HepG2 (cell line): ENCODE measurements at regions not wholly inside any gene's neighbourhood (a gene's known extent, or its start where the extent isn't known, plus 50 kb on each side); places are given as distances from the start of the nearest gene placed in this dataset.

ENCODE experiments used
- ATAC-seq: fragments of 200-7000 bp; cut with Tn5 transposase; 3 replicates; pipeline ENCODE4 v1.9.1; 2020; ENCODE audit warnings: mild to moderate bottlenecking, moderate library complexity
- BruUV-seq: library from RNA; stranded (reverse); fragments of 400-500 nt; replicated peaks from 2 replicates; lab custom pipeline; 2021; lab: Mats Ljungman, UMichigan
- CTCF ChIA-PET: fragments of 300-600 bp; formaldehyde crosslinking; extraction: SDS; loops from one replicate; lab custom pipeline; 2021; ENCODE audit warnings: low total read pairs, inconsistent platforms, low intra/inter-chr PET ratio; lab: Yijun Ruan, JAX
- POLR2A ChIA-PET: fragments of 350-600 bp; sonication (Branson Sonifier 250); formaldehyde crosslinking; loops from one replicate; lab custom pipeline; 2020; ENCODE audit warnings: antibody characterized with exemption, inconsistent platforms; lab: Yijun Ruan, JAX
- DNase-seq: peaks from one replicate; pipeline ENCODE4 v3.0.0-alpha.2; 2015; ENCODE audit warnings: low spot score
- FAIRE-seq: peaks from 3 replicates; lab custom pipeline; 2011; peaks lifted over from hg19 to GRCh38; lab: Jason Lieb, UNC
- H2AFZ ChIP-seq: one replicate; pipeline ENCODE4 v1.6.1; 2011; ENCODE audit warnings: low read length, inconsistent platforms
- H3K27ac ChIP-seq: fragments of 300-600 bp; 3 replicates; pipeline ENCODE4 v1.8.0; 2011; ENCODE audit warnings: mixed run types, mild to moderate bottlenecking, mixed read lengths, low read length, inconsistent platforms; ENCODE audit not compliant: insufficient read depth; ENCODE audit errors: extremely low read length
- H3K27me3 ChIP-seq, 2 experiments: fragments of 200-600 bp in 1 of 2; 2 replicates in 1 of 2; 3 replicates in 1 of 2; pipeline versions ENCODE4 v1.6.0 to v1.8.0; 2011; ENCODE audit warnings: low read length in 2 of 2, mild to moderate bottlenecking in 2 of 2, moderate library complexity in 2 of 2, inconsistent platforms in 1 of 2; ENCODE audit not compliant: insufficient read depth in 2 of 2, control insufficient read depth in 1 of 2
- H3K36me3 ChIP-seq, 2 experiments: fragments of 200-600 bp in 1 of 2; replicated peaks in 1 of 2; 2 replicates in 1 of 2; 3 replicates in 1 of 2; pipeline versions ENCODE4 v1.5.1 to v1.8.0; 2011; ENCODE audit warnings: low read length in 2 of 2, inconsistent platforms in 1 of 2; ENCODE audit not compliant: insufficient read depth in 2 of 2, control insufficient read depth in 1 of 2
- H3K4me1 ChIP-seq: 2 replicates; pipeline ENCODE4 v1.5.1; 2012; ENCODE audit warnings: low read length, inconsistent platforms; ENCODE audit not compliant: insufficient read depth
- H3K4me2 ChIP-seq: 2 replicates; pipeline ENCODE4 v1.6.0; 2011; ENCODE audit warnings: low read depth, low read length, inconsistent platforms
- H3K4me3 ChIP-seq, 3 experiments: fragments of 200-600 bp in 1 of 3; sonication (generic), shearing (Covaris generic) in 1 of 3; replicated peaks in 1 of 3; 2 replicates each; pipeline ENCODE4 v1.5.1; 2011 to 2016; ENCODE audit warnings: low read length in 3 of 3, inconsistent platforms in 2 of 3, low read depth in 2 of 3, mild to moderate bottlenecking in 2 of 3, control low read depth in 1 of 3, mixed read lengths in 1 of 3; ENCODE audit not compliant: insufficient read depth in 1 of 3
- H3K79me2 ChIP-seq: one replicate; pipeline ENCODE4 v1.6.1; 2011; ENCODE audit warnings: low read length, inconsistent platforms; ENCODE audit not compliant: insufficient read depth
- H3K9ac ChIP-seq: 2 replicates; pipeline ENCODE4 v1.6.0; 2011; ENCODE audit warnings: mild to moderate bottlenecking, low read depth, low read length, inconsistent platforms; ENCODE audit not compliant: insufficient read depth
- H3K9me3 ChIP-seq: 2 replicates; pipeline ENCODE4 v1.5.1; 2012; ENCODE audit warnings: mild to moderate bottlenecking, low read length
- H4K20me1 ChIP-seq: 2 replicates; pipeline ENCODE4 v1.6.0; 2011; ENCODE audit warnings: inconsistent platforms, mild to moderate bottlenecking, low read length, moderate library complexity; ENCODE audit not compliant: insufficient read depth
- HNF4A ChIP-seq: sonication (generic); formaldehyde crosslinking; IDR thresholded peaks from 2 replicates; pipeline ENCODE4 v1.4.0; 2020; ENCODE audit warnings: missing genetic modification reagents
- MBNL3 ChIP-seq: fragments of 250-450 bp; sonication (Bioruptor Pico); conservative IDR thresholded peaks from 2 replicates; pipeline ENCODE4 v1.8.0; 2022; ENCODE audit warnings: mild to moderate bottlenecking, inconsistent platforms
- MED8 ChIP-seq: sonication (generic); formaldehyde crosslinking; IDR thresholded peaks from 2 replicates; pipeline ENCODE4 v1.8.1; 2023; ENCODE audit warnings: mild to moderate bottlenecking, missing genetic modification reagents; ENCODE audit not compliant: insufficient replicate concordance
- TBL1XR1 ChIP-seq: fragments of 150-350 bp; IDR thresholded peaks from 2 replicates; pipeline ENCODE4 v1.6.1; 2014; ENCODE audit warnings: borderline replicate concordance, low read length; ENCODE audit not compliant: partially characterized antibody
- TEAD3 ChIP-seq: optimal IDR thresholded peaks from 2 replicates; pipeline ENCODE3; 2016; ENCODE audit warnings: borderline replicate concordance
- ZNF749 ChIP-seq: sonication (generic); formaldehyde crosslinking; IDR thresholded peaks from 2 replicates; pipeline ENCODE4 v1.8.0; 2022; ENCODE audit warnings: mild to moderate bottlenecking, missing genetic modification reagents, moderate library complexity, borderline replicate concordance
- WGBS: methylation state at CpG from one replicate; pipeline ENCODE4 v1.1.6; 2017; ENCODE audit warnings: low lambda C conversion rate; 5-methylcytosine and 5-hydroxymethylcytosine counted together
- in situ Hi-C: cut with HindIII; loops from 2 replicates; pipeline ENCODE4 v1.10.0; 2017; ENCODE audit warnings: low pct_unique_long_range_greater_than_20kb; ENCODE audit not compliant: extremely low pct_ligation_motif_present
- intact Hi-C: fragments of 100-400 bp; cut with micrococcal nuclease; formaldehyde crosslinking; loops from one replicate; pipeline ENCODE4 v1.10.0; 2022; ENCODE audit not compliant: unreplicated experiment
- TF ChIP-seq, protein P1 (sequence below): sonication (generic); formaldehyde crosslinking; IDR thresholded peaks from 2 replicates; pipeline ENCODE4 v1.4.0; 2020; ENCODE audit warnings: low read depth, mild to moderate bottlenecking, missing genetic modification reagents

DNA sequence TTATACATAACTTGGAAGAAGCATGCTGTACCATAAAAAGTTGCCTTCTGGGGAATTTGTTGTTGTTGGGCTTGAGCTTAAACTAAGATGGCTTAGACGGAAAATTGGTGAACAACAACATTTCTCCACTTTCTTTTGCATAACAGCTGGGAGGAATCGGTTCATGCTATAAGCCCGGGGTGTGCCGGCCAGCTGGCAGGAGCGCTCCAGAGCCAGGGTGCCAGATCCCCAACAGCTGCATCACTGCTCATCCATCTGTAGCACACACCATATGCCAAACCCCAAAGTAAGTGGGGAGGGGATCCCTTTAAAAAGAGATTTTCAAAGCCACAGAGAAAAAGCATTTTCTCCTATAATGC is 419.5 kb upstream of the ARGLU1 start:
- Histone ChIP-seq H3K36me3 (no peaks in the 10 kb centered on the region), H3K4me3 (no peak overlapping the region), H3K27ac (no peak overlapping the region), H2AFZ (no peak overlapping the region), H4K20me1 (no peaks in the 10 kb centered on the region), H3K4me2 (no peak overlapping the region), H3K9me3 (peaks cover 17% of the 10 kb centered on the region; the same call in 1 of the 2 replicates), H3K9ac (no peak overlapping the region), H3K79me2 (no peaks in the 10 kb centered on the region), H3K27me3 (no peaks in the 10 kb centered on the region), H3K4me1 (no peaks in the 10 kb centered on the region)
- ChIA-PET POLR2A (no interaction called here), CTCF (no interaction called here)
- 80% methylated on average over 5 of the region's 5 CpGs for WGBS
- ATAC-seq (no peak), FAIRE-seq (no peak), DNase-seq (no peak)
- TF ChIP-seq ZNF749 (CRISPR knock-in tag), result no peak
- intact Hi-C loops, result no loop called here
- in situ Hi-C loops, result no loop called here
- no TSS peak for BruUV-seq

DNA sequence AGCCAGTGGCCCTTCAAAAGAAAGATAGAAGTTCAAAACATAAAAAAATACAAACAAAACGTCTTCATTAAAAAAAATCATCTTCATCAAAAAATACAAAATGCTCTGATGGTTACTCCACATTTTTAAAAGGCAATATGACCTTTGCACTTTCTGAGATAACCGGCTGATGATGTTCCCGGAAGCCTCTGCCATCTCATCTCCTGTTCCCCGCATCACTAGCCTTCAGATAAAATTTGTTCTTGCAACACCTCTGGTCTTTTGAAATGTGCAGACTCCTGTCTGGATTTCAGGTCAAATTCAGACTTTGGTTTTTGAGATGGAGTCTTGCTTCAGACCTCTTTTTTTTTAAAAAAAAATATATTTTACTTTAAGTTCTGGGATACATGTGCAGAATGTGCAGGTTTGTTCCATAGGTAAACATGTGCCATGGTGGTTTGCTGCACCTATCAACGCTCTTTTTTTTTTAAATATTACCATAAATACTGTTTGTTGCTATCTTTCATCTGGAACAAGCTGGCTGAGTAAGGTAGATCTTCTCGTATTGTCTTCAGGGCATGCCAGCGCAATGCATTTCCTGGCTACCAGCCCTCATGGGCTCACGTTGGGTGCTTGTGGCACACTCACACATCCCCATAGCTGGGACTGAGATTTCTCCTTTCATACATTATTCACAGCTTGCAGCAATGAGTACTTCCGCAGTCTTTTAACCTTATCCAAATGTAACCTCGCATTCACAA is 418.9 kb upstream of the ARGLU1 start:
- Histone ChIP-seq H3K4me3 (no peak overlapping the region), H3K27me3 (no peaks in the 10 kb centered on the region), H3K4me1 (no peaks in the 10 kb centered on the region), H3K9ac (no peak overlapping the region), H4K20me1 (no peaks in the 10 kb centered on the region), H3K27ac (no peak overlapping the region), H3K36me3 (no peaks in the 10 kb centered on the region), H3K9me3 (peaks cover 17% of the 10 kb centered on the region; the same call in 1 of the 2 replicates), H3K4me2 (no peak overlapping the region), H3K79me2 (no peaks in the 10 kb centered on the region), H2AFZ (no peak overlapping the region)
- TF ChIP-seq TBL1XR1 (no peak), MBNL3 (no peak), MED8 (CRISPR knock-in tag) (no peak), HNF4A (CRISPR knock-in tag) (peak; percentile 33), TEAD3 (CRISPR knock-in tag) (no peak)
- TF ChIP-seq, protein P1, sequence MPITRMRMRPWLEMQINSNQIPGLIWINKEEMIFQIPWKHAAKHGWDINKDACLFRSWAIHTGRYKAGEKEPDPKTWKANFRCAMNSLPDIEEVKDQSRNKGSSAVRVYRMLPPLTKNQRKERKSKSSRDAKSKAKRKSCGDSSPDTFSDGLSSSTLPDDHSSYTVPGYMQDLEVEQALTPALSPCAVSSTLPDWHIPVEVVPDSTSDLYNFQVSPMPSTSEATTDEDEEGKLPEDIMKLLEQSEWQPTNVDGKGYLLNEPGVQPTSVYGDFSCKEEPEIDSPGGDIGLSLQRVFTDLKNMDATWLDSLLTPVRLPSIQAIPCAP, result no peak
- BruUV-seq, result no TSS peak
- DNase-seq (peak; percentile 14), FAIRE-seq (no peak), ATAC-seq (no peak; the same call in 2 of the 3 replicates)
- CTCF ChIA-PET, result no interaction called here
- intact Hi-C loops (no loop called here), in situ Hi-C loops (no loop called here)
- POLR2A ChIA-PET, result no interaction called here
- 34% methylated on average over 10 of the region's 10 CpGs for WGBS
